Occipital lobe (tissue), 1 donor: ENCODE measurements at regions not wholly inside any gene's neighbourhood (a gene's known extent, or its start where the extent isn't known, plus 50 kb on each side); places are given as distances from the start of the nearest gene placed in this dataset.

Experiments
- DNase-seq: peaks from one replicate; lab custom pipeline; 2025; lab: John Stamatoyannopoulos, UW

- DNase-seq, result no peak
These were observed 1508.1 kb downstream of the TECRL start for GRCh38 chr4:62901101-62901500.

- DNase-seq, result no peak
These were observed 1509.4 kb downstream of the TECRL start for GRCh38 chr4:62899646-62900364.

GRCh38 chr4:62898115-62898514, 1511.1 kb downstream of the TECRL start:
- no peak for DNase-seq

GRCh38 chr4:62896721-62897120, 1512.5 kb downstream of the TECRL start:
- no peak for DNase-seq

- no peak for DNase-seq
These were observed 1527.3 kb downstream of the TECRL start for GRCh38 chr4:62881901-62882300.

- no peak for DNase-seq
These were observed 1528.0 kb downstream of the TECRL start for GRCh38 chr4:62881210-62881609.

GRCh38 chr4:62872856-62873255, 1536.4 kb downstream of the TECRL start:
- no peak for DNase-seq

GRCh38 chr4:62871078-62871477, 1538.2 kb downstream of the TECRL start:
- no peak for DNase-seq

GRCh38 chr4:62870451-62870850, 1538.8 kb downstream of the TECRL start:
- no peak for DNase-seq

GRCh38 chr4:62865261-62865660, 1544.0 kb downstream of the TECRL start:
- DNase-seq, result no peak

- DNase-seq, result no peak
These were observed 1559.6 kb downstream of the TECRL start for GRCh38 chr4:62849696-62850095.

GRCh38 chr4:62835631-62836030, 1573.6 kb downstream of the TECRL start:
- DNase-seq, result no peak

GRCh38 chr4:62822306-62822705, 1586.9 kb downstream of the TECRL start:
- DNase-seq, result no peak

GRCh38 chr4:62816566-62816965, 1592.7 kb downstream of the TECRL start:
- no peak for DNase-seq

GRCh38 chr4:62814510-62815047, 1594.7 kb downstream of the TECRL start:
- no peak for DNase-seq

- DNase-seq, result no peak
These were observed 1602.4 kb downstream of the TECRL start for GRCh38 chr4:62806816-62807215.

- DNase-seq, result no peak
These were observed 1603.9 kb downstream of the ADGRL3 start for GRCh38 chr4:62804075-62804474.

- no peak for DNase-seq
These were observed 1597.1 kb downstream of the ADGRL3 start for GRCh38 chr4:62797221-62797620.

GRCh38 chr4:62791386-62791785, 1591.3 kb downstream of the ADGRL3 start:
- DNase-seq, result no peak

GRCh38 chr4:62771983-62772557, 1571.9 kb downstream of the ADGRL3 start:
- no peak for DNase-seq

GRCh38 chr4:62740296-62740695, 1540.2 kb downstream of the ADGRL3 start:
- DNase-seq, result no peak

- no peak for DNase-seq
These were observed 1517.0 kb downstream of the ADGRL3 start for GRCh38 chr4:62717154-62717553.

GRCh38 chr4:62711575-62711974, 1511.4 kb downstream of the ADGRL3 start:
- DNase-seq, result no peak
